Sigmoid colon (tissue), 4 donors: ENCODE measurements at regions not wholly inside any gene's neighbourhood (a gene's known extent, or its start where the extent isn't known, plus 50 kb on each side); places are given as distances from the start of the nearest gene placed in this dataset.
"Not testable (repeated sequence)": the region's sequence is repeated elsewhere in the genome, so short reads cannot be mapped to it uniquely, and the experiment has no call there.

Source experiments
- CTCF ChIP-seq, 4 experiments: fragments of 450-650 bp in 3 of 4; fragments of 200-600 bp in 1 of 4; IDR thresholded peaks; one replicate each; pipeline ENCODE4 v1.5.1; 2016 to 2019; ENCODE audit warnings: antibody characterized with exemption in 4 of 4, mild to moderate bottlenecking in 3 of 4, moderate library complexity in 2 of 4
- EP300 ChIP-seq, 4 donors: sonication (generic); formaldehyde crosslinking; IDR thresholded peaks; one replicate each; pipeline ENCODE4 v1.6.1; 2017; ENCODE audit warnings: antibody characterized with exemption in 4 of 4
- POLR2A ChIP-seq, 2 donors: fragments of 450-650 bp; IDR thresholded peaks; one replicate each; pipeline ENCODE4 v1.6.1; 2016; ENCODE audit warnings: antibody characterized with exemption in 2 of 2, mild to moderate bottlenecking in 2 of 2, moderate library complexity in 2 of 2
- POLR2AphosphoS5 ChIP-seq, 4 donors: sonication (generic); formaldehyde crosslinking; IDR thresholded peaks; one replicate each; pipeline ENCODE4 v1.6.1; 2017; ENCODE audit warnings: antibody characterized with exemption in 4 of 4

GRCh38 chrX:3435916-3436315 lies 89.5 kb upstream of the MXRA5 start:
- not testable (repeated sequence) for TF ChIP-seq POLR2A, CTCF, EP300, POLR2AphosphoS5 (IDR thresholded peaks at IDR 0.05)
